GM12892 (cell line): ENCODE measurements at regions not wholly inside any gene's neighbourhood (a gene's known extent, or its start where the extent isn't known, plus 50 kb on each side); places are given as distances from the start of the nearest gene placed in this dataset.

Experiments
- POLR2A ChIP-seq: IDR thresholded peaks from 2 replicates; pipeline ENCODE4 v1.6.1; 2011; ENCODE audit warnings: low read depth, low read length, control low read depth
- POLR2AphosphoS5 ChIP-seq: IDR thresholded peaks from 2 replicates; pipeline ENCODE4 v1.6.1; 2011; ENCODE audit warnings: low read depth, low read length, control low read depth
- TAF1 ChIP-seq: IDR thresholded peaks from 2 replicates; pipeline ENCODE4 v1.6.1; 2011; ENCODE audit warnings: low read depth, mild to moderate bottlenecking, control low read depth, low read length, borderline replicate concordance

DNA sequence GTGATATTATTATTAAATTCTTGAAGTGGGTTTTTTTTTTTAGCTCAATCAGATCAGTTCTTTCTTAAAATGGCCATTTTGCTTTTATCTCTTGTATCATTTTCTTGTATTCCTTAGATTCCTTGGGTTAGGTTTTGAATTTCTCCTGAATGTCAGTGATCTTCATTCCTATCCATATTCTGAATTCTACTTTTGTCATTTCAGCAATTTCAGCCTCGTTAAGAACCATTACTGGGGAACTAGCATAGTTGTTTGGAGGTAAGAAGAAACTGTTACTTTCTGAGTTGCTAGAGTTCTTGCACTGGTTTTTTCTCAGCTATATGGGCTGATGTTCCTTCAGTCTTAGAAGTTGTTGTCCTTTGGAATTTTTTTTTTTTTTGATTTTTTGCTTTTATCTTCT lies 293.1 kb downstream of the MAP2K4 start:
- TF ChIP-seq TAF1 = no peak
- no peak for TF ChIP-seq POLR2A
- TF ChIP-seq POLR2AphosphoS5 = no peak
